ENCODE measurements at regions not wholly inside any gene's neighbourhood (a gene's known extent, or its start where the extent isn't known, plus 50 kb on each side); places are given as distances from the start of the nearest gene placed in this dataset.

GRCh38 chr4:41455206-41455605, 82.8 kb upstream of the LIMCH1 start:
- no peak for DNase-seq

DNA sequence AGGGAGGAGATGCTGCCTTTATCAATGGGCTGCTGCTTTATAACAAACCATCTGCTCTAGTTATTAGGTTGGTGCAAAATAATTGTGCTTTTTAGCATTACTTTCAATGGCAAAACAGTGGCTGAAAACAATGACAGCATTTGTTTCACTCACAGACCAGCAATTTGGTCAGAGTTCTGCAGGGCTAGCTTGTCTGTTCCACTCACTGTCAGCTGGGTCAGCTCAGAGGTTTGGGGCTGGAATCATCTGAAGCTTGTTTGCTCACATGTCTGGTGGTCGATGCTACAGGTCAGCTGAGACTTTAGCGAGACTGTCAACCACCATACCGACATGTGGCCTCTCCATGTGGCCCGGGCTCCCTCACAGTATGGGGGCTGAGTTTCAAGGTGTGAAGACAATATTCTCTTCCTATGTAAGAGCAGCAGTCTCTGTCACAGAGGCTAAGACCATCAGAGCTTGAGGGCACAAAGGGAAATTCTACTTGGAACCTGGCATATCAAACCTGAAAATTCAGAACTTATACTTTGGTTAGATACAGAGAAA, 81.3 kb upstream of the LIMCH1 start:
- no peak for DNase-seq

DNA sequence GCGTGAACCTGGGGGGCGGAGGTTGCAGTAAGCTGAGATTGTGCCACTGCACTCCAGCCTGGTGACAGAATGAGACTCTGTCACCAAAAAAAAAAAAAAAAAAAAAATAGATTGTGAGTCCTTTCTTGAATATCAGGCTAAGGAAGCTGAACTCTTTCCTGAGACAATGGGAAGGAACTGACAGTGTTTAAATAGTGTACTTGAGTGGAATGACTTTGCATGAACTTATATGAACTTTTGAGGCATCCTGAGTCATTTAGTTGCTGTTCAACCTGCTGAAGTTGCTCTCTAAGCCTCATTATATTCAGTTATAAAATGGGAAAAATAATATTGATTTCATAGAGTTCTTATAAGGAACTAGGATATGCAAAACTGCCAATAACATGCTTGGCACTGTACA, 79.3 kb upstream of the LIMCH1 start:
- DNase-seq: no peak

DNA sequence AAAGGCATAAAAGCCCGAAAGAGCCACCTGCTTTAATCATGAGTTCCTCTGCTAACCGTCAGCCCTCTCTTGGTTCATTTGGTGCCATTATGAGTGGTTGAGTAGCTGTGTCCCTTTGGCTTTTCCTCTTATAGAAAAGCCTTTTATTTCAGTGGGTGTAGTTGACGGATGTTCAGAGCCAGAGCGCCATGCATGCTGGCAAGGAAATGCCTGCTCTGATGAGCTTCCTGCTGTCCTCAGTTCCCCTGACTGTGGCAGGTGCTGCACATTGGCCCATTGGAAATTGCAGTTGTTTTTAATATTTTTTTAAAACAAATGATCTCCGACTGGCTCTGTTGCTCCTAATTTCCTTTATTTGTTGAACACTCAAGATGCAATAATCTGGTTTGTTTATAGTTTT, 77.3 kb upstream of the LIMCH1 start:
- DNase-seq: no peak

GRCh38 chr4:41461780-41462307, 76.1 kb upstream of the LIMCH1 start:
- no peak for DNase-seq

- DNase-seq: peak in 17 of 56 donors; percentile 6 to 82 (median 32)
Observed at GRCh38 chr4:41465146-41465761, 72.7 kb upstream of the LIMCH1 start.

DNA sequence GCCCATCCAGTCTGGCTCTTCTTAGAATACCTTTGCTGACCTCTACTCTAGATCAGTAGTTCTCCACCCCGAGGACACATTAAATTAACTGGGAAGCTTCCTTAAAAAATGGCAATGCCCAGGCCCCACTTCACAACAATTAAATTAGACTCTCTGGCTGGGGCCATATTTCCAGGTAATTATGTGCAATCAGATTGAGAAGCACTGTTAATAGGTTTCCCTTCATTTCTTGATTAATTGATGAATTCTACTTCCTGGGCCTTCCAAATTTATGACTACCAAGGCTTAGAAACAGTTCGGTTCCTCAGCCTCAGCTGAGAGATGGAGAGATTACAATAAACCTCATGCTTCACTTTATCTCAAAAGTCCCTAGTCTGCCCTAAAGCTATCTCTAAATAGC, 71.7 kb upstream of the LIMCH1 start:
- DNase-seq: no peak

DNA sequence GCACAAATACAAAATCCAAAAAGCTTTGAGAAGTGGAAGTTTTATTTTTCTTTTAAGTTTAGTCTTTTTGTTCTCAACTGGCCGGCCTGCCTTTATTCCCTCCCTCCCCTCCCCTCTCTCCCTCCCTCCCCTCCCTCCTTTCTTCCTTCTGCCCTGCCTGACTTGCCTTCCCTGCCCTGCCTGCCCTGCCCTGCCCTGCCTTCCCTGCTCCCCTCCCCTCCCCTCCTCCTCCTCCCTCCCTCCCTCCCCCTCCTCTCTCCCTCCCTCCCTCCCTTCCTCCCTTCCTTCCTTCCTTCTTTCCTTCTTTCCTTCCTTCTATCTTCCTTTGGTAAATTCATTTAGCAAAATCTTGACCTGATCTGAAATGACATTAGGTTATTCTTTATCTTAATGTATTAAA, 69.8 kb upstream of the LIMCH1 start:
- DNase-seq: peak in 1 of 56 donors; percentile 12

- DNase-seq: no peak
Observed at GRCh38 chr4:41471126-41472071, 66.6 kb upstream of the LIMCH1 start.

- DNase-seq: no peak
Observed at GRCh38 chr4:41472081-41472480, 65.9 kb upstream of the LIMCH1 start.

GRCh38 chr4:41473176-41473575, 64.8 kb upstream of the LIMCH1 start:
- DNase-seq: no peak

- DNase-seq: no peak
Observed at GRCh38 chr4:41475402-41475801, 62.6 kb upstream of the LIMCH1 start.

GRCh38 chr4:41476310-41476885, 61.6 kb upstream of the LIMCH1 start:
- DNase-seq: no peak

- DNase-seq: no peak
Observed at GRCh38 chr4:41477181-41477905, 60.6 kb upstream of the LIMCH1 start.

DNA sequence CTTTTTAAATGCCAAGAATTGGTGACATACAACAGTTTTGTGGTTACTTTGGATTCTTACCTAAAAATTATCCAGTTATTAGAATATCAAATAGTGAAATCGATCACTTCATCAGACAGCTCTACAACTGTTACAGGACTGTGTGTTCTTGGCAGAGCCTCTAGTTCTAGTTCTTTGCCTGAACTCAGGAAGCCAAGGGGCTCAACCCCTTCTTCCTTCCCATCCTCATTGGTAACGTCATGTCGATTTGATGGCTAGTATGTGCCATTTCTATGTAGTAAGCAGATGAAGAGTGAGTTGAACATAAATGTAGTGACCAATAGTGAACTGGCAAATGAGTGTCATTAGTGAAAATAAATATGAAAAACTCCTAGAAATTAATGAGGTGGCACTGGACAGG, 59.4 kb upstream of the LIMCH1 start:
- DNase-seq: no peak

- DNase-seq: no peak
Observed at GRCh38 chr4:41480896-41481311, 57.1 kb upstream of the LIMCH1 start.

GRCh38 chr4:41483771-41484170, 54.2 kb upstream of the LIMCH1 start:
- no peak for DNase-seq

DNA sequence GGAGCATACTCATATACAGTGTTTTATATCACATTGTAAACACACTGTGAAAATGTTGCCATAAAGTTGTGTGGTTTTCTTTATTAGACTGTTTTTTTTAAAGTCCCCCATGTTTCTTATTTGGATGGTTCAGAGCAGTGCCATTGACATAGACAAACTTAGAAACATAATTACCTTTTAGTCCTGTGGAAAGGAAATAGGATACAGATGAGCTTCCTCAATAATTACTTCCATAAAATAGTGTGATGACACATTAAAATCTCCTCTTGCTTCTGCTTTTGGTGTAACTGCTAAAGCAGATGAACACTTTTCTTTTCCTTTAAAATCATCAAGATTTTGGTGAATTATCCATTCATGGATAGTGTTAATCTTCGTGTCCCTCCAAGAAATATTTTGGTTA, 52.9 kb upstream of the LIMCH1 start:
- no peak for DNase-seq

- DNase-seq: no peak
Observed at GRCh38 chr4:41487868-41488440, 50.0 kb upstream of the LIMCH1 start.
